Liver (tissue), 7 donors: ENCODE measurements at regions not wholly inside any gene's neighbourhood (a gene's known extent, or its start where the extent isn't known, plus 50 kb on each side); places are given as distances from the start of the nearest gene placed in this dataset.

Experiments
- DNase-seq: peaks from one replicate; pipeline ENCODE4 v3.0.0-alpha.2; 2017; ENCODE audit warnings: low spot score
- H3K27ac ChIP-seq, 2 donors: one replicate each; pipeline ENCODE4 v1.7.0; 2013; ENCODE audit warnings: inconsistent platforms in 2 of 2, low read length in 2 of 2, control low read depth in 1 of 2, low read depth in 1 of 2, mild to moderate bottlenecking in 1 of 2
- H3K27me3 ChIP-seq, 4 donors: one replicate each; pipeline versions ENCODE4 v1.6.1 to v1.7.0; 2013; ENCODE audit warnings: low read length in 3 of 4, inconsistent platforms in 1 of 4, mild to moderate bottlenecking in 1 of 4, moderate library complexity in 1 of 4; ENCODE audit not compliant: control insufficient read depth in 4 of 4, insufficient read depth in 4 of 4
- H3K36me3 ChIP-seq, 4 donors: one replicate each; pipeline versions ENCODE4 v1.6.1 to v1.7.0; 2013; ENCODE audit warnings: low read length in 3 of 4, mild to moderate bottlenecking in 3 of 4, low read depth in 1 of 4, moderate library complexity in 1 of 4; ENCODE audit not compliant: control insufficient read depth in 4 of 4, insufficient read depth in 3 of 4
- H3K4me1 ChIP-seq, 4 donors: one replicate each; pipeline versions ENCODE4 v1.6.1 to v1.7.0; 2013; ENCODE audit warnings: low read length in 3 of 4, mild to moderate bottlenecking in 3 of 4, moderate library complexity in 1 of 4; ENCODE audit not compliant: control insufficient read depth in 4 of 4, insufficient read depth in 4 of 4
- H3K4me3 ChIP-seq, 3 donors: one replicate each; pipeline versions ENCODE4 v1.6.1 to v1.7.0; 2013; ENCODE audit warnings: low read length in 3 of 3, control low read depth in 1 of 3, low read depth in 1 of 3, mild to moderate bottlenecking in 1 of 3
- H3K9ac ChIP-seq, 2 donors: one replicate each; pipeline ENCODE4 v1.7.0; 2013; ENCODE audit warnings: low read length in 2 of 2, mild to moderate bottlenecking in 2 of 2, moderate library complexity in 2 of 2, control low read depth in 1 of 2, low read depth in 1 of 2
- H3K9me3 ChIP-seq, 4 donors: one replicate each; pipeline versions ENCODE4 v1.6.1 to v1.7.0; 2013; ENCODE audit warnings: low read length in 3 of 4; ENCODE audit not compliant: control insufficient read depth in 4 of 4
- EGR1 ChIP-seq, 2 donors: IDR thresholded peaks; 2 replicates each; pipeline ENCODE4 v1.6.1; 2016 to 2018; ENCODE audit warnings: antibody characterized with exemption in 2 of 2, low read depth in 2 of 2
- FOXA2 ChIP-seq: IDR thresholded peaks from 2 replicates; pipeline ENCODE4 v1.6.1; 2016; ENCODE audit warnings: antibody characterized with exemption
- GABPA ChIP-seq, 2 donors: IDR thresholded peaks in 1 of 2; conservative IDR thresholded peaks in 1 of 2; 2 replicates each; pipeline ENCODE4 v1.6.1; 2016; ENCODE audit warnings: antibody characterized with exemption in 2 of 2, mild to moderate bottlenecking in 1 of 2, moderate library complexity in 1 of 2
- HNF4A ChIP-seq, 2 donors: conservative IDR thresholded peaks; 2 replicates each; pipeline ENCODE4 v1.6.1; 2016; ENCODE audit warnings: antibody characterized with exemption in 2 of 2, mild to moderate bottlenecking in 2 of 2
- HNF4G ChIP-seq: IDR thresholded peaks from 2 replicates; pipeline ENCODE4 v1.6.1; 2016; ENCODE audit warnings: antibody characterized with exemption
- JUND ChIP-seq, 2 donors: IDR thresholded peaks; 2 replicates each; pipeline ENCODE4 v1.6.1; 2016; ENCODE audit warnings: antibody characterized with exemption in 2 of 2
- NR2F2 ChIP-seq: IDR thresholded peaks from 2 replicates; pipeline ENCODE4 v1.6.1; 2016; ENCODE audit warnings: antibody characterized with exemption
- RAD21 ChIP-seq, 2 donors: IDR thresholded peaks; 2 replicates each; pipeline ENCODE4 v1.6.1; 2016; ENCODE audit warnings: antibody characterized with exemption in 2 of 2, mild to moderate bottlenecking in 2 of 2
- SP1 ChIP-seq: IDR thresholded peaks from 2 replicates; pipeline ENCODE4 v1.6.1; 2018; ENCODE audit warnings: antibody characterized with exemption, mild to moderate bottlenecking
- TAF1 ChIP-seq: conservative IDR thresholded peaks from 2 replicates; pipeline ENCODE4 v1.6.1; 2016; ENCODE audit warnings: antibody characterized with exemption, mild to moderate bottlenecking
- YY1 ChIP-seq: IDR thresholded peaks from 2 replicates; pipeline ENCODE4 v1.6.1; 2016; ENCODE audit warnings: antibody characterized with exemption, mild to moderate bottlenecking
- WGBS: extraction: QIAGEN DNeasy Blood & Tissue Kit; methylation state at CpG from one replicate; pipeline ENCODE4 v1.1.7; 2013; 5-methylcytosine and 5-hydroxymethylcytosine counted together
- TF ChIP-seq, protein P1 (sequence below): IDR thresholded peaks from 2 replicates; pipeline ENCODE4 v1.6.1; 2016; ENCODE audit warnings: antibody characterized with exemption
- TF ChIP-seq, protein P2 (sequence below): IDR thresholded peaks from 2 replicates; pipeline ENCODE4 v1.6.1; 2016; ENCODE audit warnings: antibody characterized with exemption, mild to moderate bottlenecking
- TF ChIP-seq, protein P3 (sequence below): IDR thresholded peaks from 2 replicates; pipeline ENCODE4 v1.6.1; 2016; ENCODE audit warnings: antibody characterized with exemption
- donor health status: healthy.
- donor health status: healthy.
- donor health status: healthy.
- donor health status: healthy.

DNA sequence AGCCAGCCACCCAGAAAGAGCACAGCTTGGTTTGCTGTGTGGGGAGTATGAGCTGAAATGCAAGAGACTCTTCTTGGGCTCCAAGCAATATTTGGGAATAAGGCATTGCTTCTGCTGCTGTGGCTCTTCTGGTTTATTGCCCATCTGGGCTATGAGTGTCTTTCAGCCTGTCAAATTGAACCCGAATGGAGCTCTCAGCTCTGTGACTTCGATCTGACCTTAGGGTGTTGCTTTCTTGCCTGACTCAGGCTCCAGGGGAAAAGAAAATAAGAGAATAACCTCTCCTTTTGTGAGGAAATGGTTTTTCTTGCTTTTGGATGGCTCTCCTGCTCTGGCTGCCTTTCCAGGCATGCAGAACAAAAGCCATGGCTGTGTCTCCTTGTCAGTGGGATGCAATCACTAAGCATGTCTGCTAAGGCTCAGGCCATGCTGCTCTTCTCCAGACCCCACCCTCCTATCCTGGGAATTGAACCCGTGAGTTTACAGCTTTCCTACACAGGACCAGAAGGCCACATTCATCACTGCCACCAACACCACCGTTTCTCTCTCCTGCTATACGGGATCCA is 169.4 kb upstream of the JAG1 start:
- no peak for DNase-seq
- H3K36me3 ChIP-seq: no peaks in the 10 kb centered on the region
- no peak for TF ChIP-seq YY1
- TF ChIP-seq RAD21 (IDR thresholded peaks at IDR 0.05): no peak
- TF ChIP-seq GABPA (IDR thresholded peaks at IDR 0.05 in 1 of 2, conservative IDR thresholded peaks at IDR 0.05 in 1 of 2): no peak
- TF ChIP-seq, protein P1, sequence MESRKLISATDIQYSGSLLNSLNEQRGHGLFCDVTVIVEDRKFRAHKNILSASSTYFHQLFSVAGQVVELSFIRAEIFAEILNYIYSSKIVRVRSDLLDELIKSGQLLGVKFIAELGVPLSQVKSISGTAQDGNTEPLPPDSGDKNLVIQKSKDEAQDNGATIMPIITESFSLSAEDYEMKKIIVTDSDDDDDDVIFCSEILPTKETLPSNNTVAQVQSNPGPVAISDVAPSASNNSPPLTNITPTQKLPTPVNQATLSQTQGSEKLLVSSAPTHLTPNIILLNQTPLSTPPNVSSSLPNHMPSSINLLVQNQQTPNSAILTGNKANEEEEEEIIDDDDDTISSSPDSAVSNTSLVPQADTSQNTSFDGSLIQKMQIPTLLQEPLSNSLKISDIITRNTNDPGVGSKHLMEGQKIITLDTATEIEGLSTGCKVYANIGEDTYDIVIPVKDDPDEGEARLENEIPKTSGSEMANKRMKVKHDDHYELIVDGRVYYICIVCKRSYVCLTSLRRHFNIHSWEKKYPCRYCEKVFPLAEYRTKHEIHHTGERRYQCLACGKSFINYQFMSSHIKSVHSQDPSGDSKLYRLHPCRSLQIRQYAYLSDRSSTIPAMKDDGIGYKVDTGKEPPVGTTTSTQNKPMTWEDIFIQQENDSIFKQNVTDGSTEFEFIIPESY: no peak
- TF ChIP-seq TAF1: no peak
- TF ChIP-seq, protein P2, sequence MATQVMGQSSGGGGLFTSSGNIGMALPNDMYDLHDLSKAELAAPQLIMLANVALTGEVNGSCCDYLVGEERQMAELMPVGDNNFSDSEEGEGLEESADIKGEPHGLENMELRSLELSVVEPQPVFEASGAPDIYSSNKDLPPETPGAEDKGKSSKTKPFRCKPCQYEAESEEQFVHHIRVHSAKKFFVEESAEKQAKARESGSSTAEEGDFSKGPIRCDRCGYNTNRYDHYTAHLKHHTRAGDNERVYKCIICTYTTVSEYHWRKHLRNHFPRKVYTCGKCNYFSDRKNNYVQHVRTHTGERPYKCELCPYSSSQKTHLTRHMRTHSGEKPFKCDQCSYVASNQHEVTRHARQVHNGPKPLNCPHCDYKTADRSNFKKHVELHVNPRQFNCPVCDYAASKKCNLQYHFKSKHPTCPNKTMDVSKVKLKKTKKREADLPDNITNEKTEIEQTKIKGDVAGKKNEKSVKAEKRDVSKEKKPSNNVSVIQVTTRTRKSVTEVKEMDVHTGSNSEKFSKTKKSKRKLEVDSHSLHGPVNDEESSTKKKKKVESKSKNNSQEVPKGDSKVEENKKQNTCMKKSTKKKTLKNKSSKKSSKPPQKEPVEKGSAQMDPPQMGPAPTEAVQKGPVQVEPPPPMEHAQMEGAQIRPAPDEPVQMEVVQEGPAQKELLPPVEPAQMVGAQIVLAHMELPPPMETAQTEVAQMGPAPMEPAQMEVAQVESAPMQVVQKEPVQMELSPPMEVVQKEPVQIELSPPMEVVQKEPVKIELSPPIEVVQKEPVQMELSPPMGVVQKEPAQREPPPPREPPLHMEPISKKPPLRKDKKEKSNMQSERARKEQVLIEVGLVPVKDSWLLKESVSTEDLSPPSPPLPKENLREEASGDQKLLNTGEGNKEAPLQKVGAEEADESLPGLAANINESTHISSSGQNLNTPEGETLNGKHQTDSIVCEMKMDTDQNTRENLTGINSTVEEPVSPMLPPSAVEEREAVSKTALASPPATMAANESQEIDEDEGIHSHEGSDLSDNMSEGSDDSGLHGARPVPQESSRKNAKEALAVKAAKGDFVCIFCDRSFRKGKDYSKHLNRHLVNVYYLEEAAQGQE: no peak
- TF ChIP-seq HNF4G: no peak
- no peak for TF ChIP-seq HNF4A (conservative IDR thresholded peaks at IDR 0.05)
- TF ChIP-seq FOXA2: no peak
- TF ChIP-seq NR2F2: no peak
- TF ChIP-seq, protein P3, sequence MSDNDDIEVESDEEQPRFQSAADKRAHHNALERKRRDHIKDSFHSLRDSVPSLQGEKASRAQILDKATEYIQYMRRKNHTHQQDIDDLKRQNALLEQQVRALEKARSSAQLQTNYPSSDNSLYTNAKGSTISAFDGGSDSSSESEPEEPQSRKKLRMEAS: no peak
- TF ChIP-seq SP1: no peak
- H3K27ac ChIP-seq: no peak overlapping the region
- peaks cover 2 to 7% (median 3%) of the 10 kb centered on the region in 4 donors for H3K9me3 ChIP-seq
- WGBS: 85% methylated on average over 5 of the region's 5 CpGs
- H3K4me3 ChIP-seq: no peak overlapping the region
- no peak overlapping the region for H3K9ac ChIP-seq
- H3K4me1 ChIP-seq: no peaks in the 10 kb centered on the region
- no peaks in the 10 kb centered on the region for H3K27me3 ChIP-seq

DNA sequence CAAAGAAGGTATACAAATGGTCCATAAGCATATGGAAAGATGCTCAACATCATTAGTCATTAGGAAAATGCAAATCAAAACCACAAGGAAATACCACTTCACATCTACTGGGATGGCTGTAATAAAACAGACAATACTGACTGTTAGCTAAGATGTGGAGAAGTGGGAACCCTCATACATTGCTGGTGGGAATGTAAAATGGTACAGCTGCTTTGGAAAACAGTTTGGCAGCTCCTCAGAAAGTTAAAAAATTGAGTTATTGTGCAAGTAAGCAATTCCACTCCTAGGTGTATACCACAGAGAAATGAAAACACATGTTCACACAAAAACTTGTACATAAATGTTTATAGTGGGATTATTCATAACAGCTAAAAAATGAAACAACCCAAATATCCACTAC is 173.0 kb upstream of the JAG1 start:
- Histone ChIP-seq H3K27ac (no peak overlapping the region), H3K9me3 (peaks cover 2 to 4% (median 3%) of the 10 kb centered on the region in 4 donors), H3K27me3 (no peaks in the 10 kb centered on the region), H3K4me1 (no peaks in the 10 kb centered on the region), H3K9ac (no peak overlapping the region), H3K36me3 (no peaks in the 10 kb centered on the region), H3K4me3 (no peak overlapping the region)
- no peak for DNase-seq
- TF ChIP-seq GABPA (IDR thresholded peaks at IDR 0.05 in 1 of 2, conservative IDR thresholded peaks at IDR 0.05 in 1 of 2): no peak
- no peak for TF ChIP-seq FOXA2

DNA sequence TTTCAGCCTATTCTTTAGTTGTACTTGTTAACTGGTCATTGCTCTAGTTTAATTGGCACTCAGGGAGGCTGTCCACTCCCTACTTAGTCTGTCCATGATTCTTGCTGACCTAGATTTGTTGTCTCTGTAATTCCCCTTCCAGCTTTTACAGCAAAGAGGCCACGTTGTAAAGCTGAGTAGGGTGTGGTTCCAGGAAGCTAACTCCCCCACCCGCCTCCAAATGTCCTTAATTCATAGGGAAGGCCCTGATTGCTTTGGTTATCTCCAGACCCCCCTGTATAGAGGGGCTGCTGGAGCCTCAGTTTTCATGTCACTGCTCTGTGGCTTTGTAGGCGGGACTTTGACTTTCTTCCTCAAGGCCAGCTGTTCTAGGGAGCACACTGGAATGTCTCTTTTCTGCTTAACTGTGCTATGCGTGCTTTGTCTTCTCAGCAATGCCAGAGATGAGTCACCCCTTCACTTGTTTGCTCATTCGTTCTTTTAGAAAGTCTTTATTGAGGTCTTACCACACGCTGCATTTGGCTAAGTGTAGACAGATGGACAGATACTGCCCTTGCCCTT is 175.1 kb upstream of the JAG1 start:
- Histone ChIP-seq H3K4me3 (no peak overlapping the region), H3K9me3 (no peaks in the 10 kb centered on the region), H3K4me1 (no peaks in the 10 kb centered on the region), H3K27me3 (no peaks in the 10 kb centered on the region), H3K36me3 (no peaks in the 10 kb centered on the region), H3K9ac (no peak overlapping the region), H3K27ac (no peak overlapping the region)
- TF ChIP-seq, protein P2: no peak
- no peak for TF ChIP-seq GABPA (IDR thresholded peaks at IDR 0.05 in 1 of 2, conservative IDR thresholded peaks at IDR 0.05 in 1 of 2)
- no peak for TF ChIP-seq EGR1 (IDR thresholded peaks at IDR 0.05; ENCODE audit: low read depth in 2 of 2)
- TF ChIP-seq NR2F2: no peak
- TF ChIP-seq JUND (IDR thresholded peaks at IDR 0.05): no peak
- DNase-seq: no peak
- 73% methylated on average over 6 of the region's 6 CpGs for WGBS
